A549 (cell line): ENCODE measurements at regions not wholly inside any gene's neighbourhood (a gene's known extent, or its start where the extent isn't known, plus 50 kb on each side); places are given as distances from the start of the nearest gene placed in this dataset.
"Not testable (repeated sequence)": the region's sequence is repeated elsewhere in the genome, so short reads cannot be mapped to it uniquely, and the experiment has no call there.

ENCODE experiments used
- MAFK ChIP-seq: fragments of 450-650 bp; IDR thresholded peaks from 2 replicates; pipeline ENCODE4 v1.6.1; 2014; ENCODE audit not compliant: partially characterized antibody
- POLR2A ChIP-seq: IDR thresholded peaks from 2 replicates; pipeline ENCODE4 v1.6.1; 2012; ENCODE audit warnings: mild to moderate bottlenecking, low read length
- RCOR1 ChIP-seq: fragments of 150-350 bp; IDR thresholded peaks from 2 replicates; pipeline ENCODE4 v1.6.1; 2014; ENCODE audit warnings: antibody characterized with exemption, low read length, low read depth
- TF ChIP-seq, protein P1 (sequence below): fragments of >200 bp; sonication (Bioruptor Twin); formaldehyde crosslinking; IDR thresholded peaks from 3 replicates; pipeline ENCODE4 v1.5.1; 2016

DNA sequence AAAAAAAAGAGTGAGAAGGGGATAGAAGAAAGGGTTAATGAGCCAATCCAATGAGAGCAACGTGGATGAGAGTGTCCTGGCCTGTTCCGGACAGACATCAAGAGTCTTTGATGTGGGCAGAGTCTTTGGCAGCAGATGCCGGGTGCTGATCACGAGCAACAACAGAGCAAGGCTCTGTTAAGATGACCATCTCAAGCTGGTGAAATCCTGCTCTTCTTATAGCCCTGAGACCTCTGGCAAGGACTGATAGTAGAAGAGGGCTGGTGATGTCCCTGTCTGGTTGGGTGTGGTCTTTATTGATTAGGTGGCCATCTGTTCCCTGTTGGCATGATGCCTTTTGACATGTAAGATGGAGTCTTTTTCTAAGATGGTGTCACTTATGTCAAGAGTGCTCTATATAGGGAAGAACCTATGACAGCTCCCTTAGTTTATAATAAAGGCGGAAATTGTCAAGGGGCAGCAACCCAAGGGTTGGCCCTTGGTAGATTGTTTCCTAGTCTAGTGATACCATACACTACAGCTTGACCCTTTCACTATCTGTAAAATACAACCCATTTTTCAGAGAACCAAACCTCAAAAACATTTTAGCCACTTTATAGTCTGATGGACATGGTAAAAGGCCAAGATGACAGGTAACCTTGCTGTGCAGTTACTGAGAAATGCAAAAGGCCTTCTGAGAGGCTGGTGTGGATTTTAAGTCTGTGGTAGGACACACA lies 313.3 kb downstream of the BCL2L11 start:
- TF ChIP-seq, protein P1, sequence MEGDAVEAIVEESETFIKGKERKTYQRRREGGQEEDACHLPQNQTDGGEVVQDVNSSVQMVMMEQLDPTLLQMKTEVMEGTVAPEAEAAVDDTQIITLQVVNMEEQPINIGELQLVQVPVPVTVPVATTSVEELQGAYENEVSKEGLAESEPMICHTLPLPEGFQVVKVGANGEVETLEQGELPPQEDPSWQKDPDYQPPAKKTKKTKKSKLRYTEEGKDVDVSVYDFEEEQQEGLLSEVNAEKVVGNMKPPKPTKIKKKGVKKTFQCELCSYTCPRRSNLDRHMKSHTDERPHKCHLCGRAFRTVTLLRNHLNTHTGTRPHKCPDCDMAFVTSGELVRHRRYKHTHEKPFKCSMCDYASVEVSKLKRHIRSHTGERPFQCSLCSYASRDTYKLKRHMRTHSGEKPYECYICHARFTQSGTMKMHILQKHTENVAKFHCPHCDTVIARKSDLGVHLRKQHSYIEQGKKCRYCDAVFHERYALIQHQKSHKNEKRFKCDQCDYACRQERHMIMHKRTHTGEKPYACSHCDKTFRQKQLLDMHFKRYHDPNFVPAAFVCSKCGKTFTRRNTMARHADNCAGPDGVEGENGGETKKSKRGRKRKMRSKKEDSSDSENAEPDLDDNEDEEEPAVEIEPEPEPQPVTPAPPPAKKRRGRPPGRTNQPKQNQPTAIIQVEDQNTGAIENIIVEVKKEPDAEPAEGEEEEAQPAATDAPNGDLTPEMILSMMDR = not testable (repeated sequence)
- not testable (repeated sequence) for TF ChIP-seq POLR2A, RCOR1, MAFK
